Esophagus muscularis mucosa (tissue), 4 donors: ENCODE measurements at regions not wholly inside any gene's neighbourhood (a gene's known extent, or its start where the extent isn't known, plus 50 kb on each side); places are given as distances from the start of the nearest gene placed in this dataset.

Source experiments
- DNase-seq: peaks from one replicate; pipeline ENCODE4 v3.0.0-alpha.2; 2017; ENCODE audit errors: extremely low spot score
- H3K27ac ChIP-seq, 4 donors: fragments of 200-600 bp; sonication (generic); replicated peaks in 1 of 4; 1 replicate in 3 of 4; 2 replicates in 1 of 4; pipeline ENCODE4 v1.5.1; 2016 to 2019; ENCODE audit warnings: mild to moderate bottlenecking in 1 of 4
- H3K27me3 ChIP-seq, 4 donors: fragments of 200-600 bp; sonication (generic); one replicate each; pipeline versions ENCODE4 v1.5.1 to v1.6.0; 2016 to 2019
- H3K36me3 ChIP-seq, 4 donors: fragments of 200-600 bp; sonication (generic); one replicate each; pipeline ENCODE4 v1.5.1; 2016 to 2019
- H3K4me1 ChIP-seq, 4 donors: fragments of 200-600 bp; sonication (generic); one replicate each; pipeline ENCODE4 v1.5.1; 2016 to 2019
- H3K4me3 ChIP-seq, 4 donors: fragments of 200-600 bp; sonication (generic); 1 replicate in 2 of 4; 2 replicates in 2 of 4; pipeline ENCODE4 v1.5.1; 2016 to 2019; ENCODE audit warnings: mild to moderate bottlenecking in 4 of 4, moderate library complexity in 1 of 4
- H3K9me3 ChIP-seq, 4 donors: fragments of 200-600 bp; sonication (generic); 1 replicate in 3 of 4; 2 replicates in 1 of 4; pipeline ENCODE4 v1.5.1; 2016 to 2019
- EP300 ChIP-seq: sonication (generic); formaldehyde crosslinking; IDR thresholded peaks from one replicate; pipeline ENCODE4 v1.6.1; 2017; ENCODE audit warnings: antibody characterized with exemption
- POLR2A ChIP-seq: fragments of 450-650 bp; IDR thresholded peaks from one replicate; pipeline ENCODE4 v1.6.1; 2017; ENCODE audit warnings: antibody characterized with exemption, moderate library complexity, mild to moderate bottlenecking, low read depth
- POLR2AphosphoS5 ChIP-seq, 2 donors: sonication (generic); formaldehyde crosslinking; IDR thresholded peaks; one replicate each; pipeline ENCODE4 v1.6.1; 2017; ENCODE audit warnings: antibody characterized with exemption in 2 of 2
- WGBS: methylation state at CpG from one replicate; pipeline ENCODE4 v1.1.5; 2018; 5-methylcytosine and 5-hydroxymethylcytosine counted together
- intact Hi-C: fragments of 100-400 bp; cut with DNase I; formaldehyde crosslinking; loops from one replicate; pipeline ENCODE4 v1.15.1; 2023
- TF ChIP-seq, protein P1 (sequence below), 3 experiments: fragments of 200-600 bp in 2 of 3; fragments of 450-650 bp in 1 of 3; sonication (generic) in 2 of 3; IDR thresholded peaks; one replicate each; pipeline ENCODE4 v1.5.1; 2017 to 2019; ENCODE audit warnings: antibody characterized with exemption in 3 of 3, mild to moderate bottlenecking in 2 of 3, moderate library complexity in 1 of 3

DNA sequence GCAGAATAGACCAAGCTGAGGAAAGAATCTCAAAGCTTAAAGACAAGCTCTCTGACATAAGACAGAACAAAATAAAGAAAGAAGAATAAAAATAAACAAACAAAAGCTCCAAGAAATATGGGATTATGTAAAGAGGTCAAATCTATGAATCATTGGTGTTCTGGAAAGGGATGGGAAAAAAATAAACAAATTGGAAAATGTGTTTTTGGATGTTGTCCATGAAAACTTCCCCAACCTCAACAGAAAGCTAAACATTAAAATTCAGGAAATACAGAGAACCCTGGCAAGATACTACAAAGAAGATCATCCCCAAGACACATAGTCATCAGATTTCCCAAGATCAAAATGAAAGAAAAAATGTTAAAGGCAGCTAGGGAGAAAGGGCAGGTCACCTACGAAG, 662.0 kb upstream of the CDH18 start:
- 0% methylated on average over 1 of the region's 1 CpG for WGBS
- H3K4me3 ChIP-seq: no peak overlapping the region
- intact Hi-C loops: no loop called here

DNA sequence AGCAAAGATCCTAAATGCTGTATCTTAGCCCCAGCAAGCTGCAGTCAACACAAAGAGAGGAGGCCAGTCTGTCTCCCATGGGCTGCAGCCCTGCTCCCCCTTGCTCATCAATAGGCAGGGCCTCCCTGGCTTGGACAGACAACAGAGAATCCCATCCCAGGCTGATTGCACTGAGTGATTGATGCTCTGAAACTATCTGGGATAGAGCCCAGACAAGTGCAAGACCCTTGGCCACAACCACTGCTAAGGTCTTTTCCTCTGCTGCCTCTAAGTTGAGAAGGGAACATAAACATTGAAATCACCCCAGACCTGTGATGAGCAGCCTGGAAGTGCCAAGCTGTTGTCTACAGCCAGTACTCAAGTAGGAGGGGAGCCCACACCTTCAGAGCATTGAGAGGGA, 661.0 kb upstream of the CDH18 start:
- H3K4me1 ChIP-seq: no peaks in the 10 kb centered on the region
- no peak overlapping the region for H3K4me3 ChIP-seq
- H3K27me3 ChIP-seq: no peaks in the 10 kb centered on the region
- no peak for DNase-seq
- H3K27ac ChIP-seq: no peak overlapping the region
- H3K36me3 ChIP-seq: no peaks in the 10 kb centered on the region
- TF ChIP-seq, protein P1, sequence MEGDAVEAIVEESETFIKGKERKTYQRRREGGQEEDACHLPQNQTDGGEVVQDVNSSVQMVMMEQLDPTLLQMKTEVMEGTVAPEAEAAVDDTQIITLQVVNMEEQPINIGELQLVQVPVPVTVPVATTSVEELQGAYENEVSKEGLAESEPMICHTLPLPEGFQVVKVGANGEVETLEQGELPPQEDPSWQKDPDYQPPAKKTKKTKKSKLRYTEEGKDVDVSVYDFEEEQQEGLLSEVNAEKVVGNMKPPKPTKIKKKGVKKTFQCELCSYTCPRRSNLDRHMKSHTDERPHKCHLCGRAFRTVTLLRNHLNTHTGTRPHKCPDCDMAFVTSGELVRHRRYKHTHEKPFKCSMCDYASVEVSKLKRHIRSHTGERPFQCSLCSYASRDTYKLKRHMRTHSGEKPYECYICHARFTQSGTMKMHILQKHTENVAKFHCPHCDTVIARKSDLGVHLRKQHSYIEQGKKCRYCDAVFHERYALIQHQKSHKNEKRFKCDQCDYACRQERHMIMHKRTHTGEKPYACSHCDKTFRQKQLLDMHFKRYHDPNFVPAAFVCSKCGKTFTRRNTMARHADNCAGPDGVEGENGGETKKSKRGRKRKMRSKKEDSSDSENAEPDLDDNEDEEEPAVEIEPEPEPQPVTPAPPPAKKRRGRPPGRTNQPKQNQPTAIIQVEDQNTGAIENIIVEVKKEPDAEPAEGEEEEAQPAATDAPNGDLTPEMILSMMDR (IDR thresholded peaks at IDR 0.05): no peak
- no peaks in the 10 kb centered on the region for H3K9me3 ChIP-seq
- intact Hi-C loops: no loop called here

More for the DNA sequence above, 662.0 kb upstream of the CDH18 start:
- no peak overlapping the region for H3K27ac ChIP-seq
- H3K27me3 ChIP-seq: no peaks in the 10 kb centered on the region
- H3K36me3 ChIP-seq: no peaks in the 10 kb centered on the region
- no peaks in the 10 kb centered on the region for H3K4me1 ChIP-seq
- DNase-seq: no peak
- no peaks in the 10 kb centered on the region for H3K9me3 ChIP-seq
- TF ChIP-seq POLR2AphosphoS5 (IDR thresholded peaks at IDR 0.05): no peak
- TF ChIP-seq, protein P1 (IDR thresholded peaks at IDR 0.05): no peak
- no peak for TF ChIP-seq EP300
- TF ChIP-seq POLR2A: no peak

DNA sequence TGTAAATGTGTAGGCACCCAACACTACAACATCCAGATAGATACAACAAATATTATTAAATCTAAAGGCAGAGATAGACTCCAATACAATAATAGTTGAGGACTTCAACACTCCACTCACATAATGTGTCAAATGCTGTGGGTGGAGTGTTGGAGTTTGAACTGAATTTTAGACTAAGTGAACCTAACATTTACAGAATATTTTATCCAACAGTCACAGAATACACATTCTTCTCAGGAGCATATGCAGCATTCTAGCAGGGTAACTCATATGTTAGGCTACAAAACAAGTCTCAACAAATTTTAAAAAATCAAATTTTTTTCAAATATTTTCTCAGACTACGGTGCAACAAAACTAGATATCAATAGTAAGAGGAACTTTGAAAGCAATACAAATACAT, 648.7 kb upstream of the CDH18 start:
- no peaks in the 10 kb centered on the region for H3K4me1 ChIP-seq
- no peak for DNase-seq
- intact Hi-C loops: no loop called here
- WGBS: 0% methylated on average over 1 of the region's 1 CpG
- H3K27me3 ChIP-seq: no peaks in the 10 kb centered on the region
- no peaks in the 10 kb centered on the region for H3K9me3 ChIP-seq
- H3K27ac ChIP-seq: no peak overlapping the region
- no peaks in the 10 kb centered on the region for H3K36me3 ChIP-seq
- no peak overlapping the region for H3K4me3 ChIP-seq
- TF ChIP-seq, protein P1 (IDR thresholded peaks at IDR 0.05): no peak
- TF ChIP-seq POLR2AphosphoS5 (IDR thresholded peaks at IDR 0.05) (no peak), POLR2A (no peak), EP300 (no peak)

DNA sequence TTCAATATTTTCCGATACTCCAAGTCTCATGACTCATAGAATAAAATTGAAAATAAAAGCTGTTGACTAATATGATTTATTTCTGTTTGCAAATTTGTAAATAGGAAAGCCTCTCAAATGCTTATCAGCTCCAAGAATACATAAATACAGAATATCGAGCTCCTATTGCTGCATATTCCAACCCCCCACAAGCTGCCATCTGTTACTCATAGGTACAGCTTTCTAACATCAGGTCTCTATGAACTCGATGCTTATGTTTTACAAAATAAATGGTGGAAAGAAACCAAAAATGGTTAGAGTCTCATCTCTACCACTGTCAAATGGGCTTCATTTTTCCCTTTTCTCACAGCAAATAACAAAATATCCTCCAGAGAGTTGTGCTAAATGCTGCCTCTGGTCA, 631.6 kb upstream of the CDH18 start:
- Histone ChIP-seq H3K4me1 (no peaks in the 10 kb centered on the region), H3K4me3 (no peak overlapping the region), H3K36me3 (no peaks in the 10 kb centered on the region), H3K9me3 (no peaks in the 10 kb centered on the region), H3K27me3 (no peaks in the 10 kb centered on the region), H3K27ac (no peak overlapping the region)
- intact Hi-C loops: no loop called here
- no peak for TF ChIP-seq EP300
- TF ChIP-seq POLR2A: no peak
- WGBS: 79% methylated on average over 3 of the region's 3 CpGs
- DNase-seq: no peak

DNA sequence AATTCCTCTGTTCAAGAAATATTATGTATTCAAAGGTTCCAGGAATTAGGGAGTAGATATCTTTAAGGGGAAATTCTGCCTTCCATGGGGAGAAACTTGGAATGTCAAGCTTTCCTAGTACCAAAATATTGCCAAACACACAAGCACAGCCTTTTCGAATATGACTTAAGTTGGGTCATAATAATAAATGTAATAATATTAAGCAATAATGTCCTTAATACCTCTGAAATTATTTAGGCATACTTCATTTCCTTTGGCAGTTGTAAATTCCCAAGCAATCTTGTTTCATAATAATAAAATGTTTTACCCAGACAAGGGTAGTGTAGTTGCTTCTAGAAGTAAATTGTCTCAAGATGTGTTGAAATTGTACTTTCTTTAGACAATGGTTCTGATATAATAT, 630.3 kb upstream of the CDH18 start:
- Histone ChIP-seq H3K27ac (no peak overlapping the region), H3K4me1 (no peaks in the 10 kb centered on the region), H3K36me3 (no peaks in the 10 kb centered on the region), H3K4me3 (no peak overlapping the region), H3K27me3 (no peaks in the 10 kb centered on the region), H3K9me3 (no peaks in the 10 kb centered on the region)
- 48% methylated on average over 1 of the region's 1 CpG for WGBS
- no peak for DNase-seq
- intact Hi-C loops: no loop called here
- TF ChIP-seq POLR2AphosphoS5 (IDR thresholded peaks at IDR 0.05): no peak
- TF ChIP-seq, protein P1 (IDR thresholded peaks at IDR 0.05): no peak
- TF ChIP-seq POLR2A: no peak
- TF ChIP-seq EP300: no peak
